RCC 7860 (cell line): ENCODE measurements at regions not wholly inside any gene's neighbourhood (a gene's known extent, or its start where the extent isn't known, plus 50 kb on each side); places are given as distances from the start of the nearest gene placed in this dataset.
"Not testable (repeated sequence)": the region's sequence is repeated elsewhere in the genome, so short reads cannot be mapped to it uniquely, and the experiment has no call there.

ENCODE experiments used
- DNase-seq: peaks from one replicate; pipeline ENCODE4 v3.0.0-alpha.2; 2015; ENCODE audit warnings: low spot score
- FAIRE-seq: peaks from 2 replicates; lab custom pipeline; 2012; peaks lifted over from hg19 to GRCh38; lab: Jason Lieb, UNC

- FAIRE-seq, result no peak
- DNase-seq, result no peak
These were observed 96.6 kb upstream of the PCED1B start for GRCh38 chr12:46982629-46983392.

GRCh38 chr12:46983393-46983793 lies 96.0 kb upstream of the PCED1B start:
- DNase-seq (no peak), FAIRE-seq (no peak)

- FAIRE-seq (no peak), DNase-seq (peak; percentile 33)
These were observed 95.2 kb upstream of the PCED1B start for GRCh38 chr12:46983959-46984841.

- DNase-seq (no peak), FAIRE-seq (no peak)
These were observed 93.6 kb upstream of the PCED1B start for GRCh38 chr12:46985816-46986215.

- not testable (repeated sequence) for DNase-seq, FAIRE-seq
These were observed 91.3 kb upstream of the PCED1B start for GRCh38 chr12:46988122-46988521.

- no peak for DNase-seq
- FAIRE-seq, result no peak
These were observed 89.2 kb upstream of the PCED1B start for GRCh38 chr12:46990211-46990610.

GRCh38 chr12:46992051-46992450 lies 87.4 kb upstream of the PCED1B start:
- DNase-seq, FAIRE-seq: not testable (repeated sequence)

GRCh38 chr12:46998811-46999368 lies 80.5 kb upstream of the PCED1B start:
- peak; percentile 77 for FAIRE-seq
- peak; percentile 63 for DNase-seq

GRCh38 chr12:47004634-47005033 lies 74.8 kb upstream of the PCED1B start:
- no peak for FAIRE-seq

GRCh38 chr12:47007048-47007447 lies 72.4 kb upstream of the PCED1B start:
- DNase-seq (no peak), FAIRE-seq (no peak)

More at GRCh38 chr12:47004634-47005033, 74.8 kb upstream of the PCED1B start:
- DNase-seq, result no peak

GRCh38 chr12:47012552-47012951 lies 66.9 kb upstream of the PCED1B start:
- DNase-seq, result no peak
- FAIRE-seq, result no peak

- FAIRE-seq, result peak; percentile 65
- peak; percentile 64 for DNase-seq
These were observed 64.9 kb upstream of the PCED1B start for GRCh38 chr12:47014474-47014873.

GRCh38 chr12:47015381-47015780 lies 64.0 kb upstream of the PCED1B start:
- FAIRE-seq (no peak), DNase-seq (no peak)

GRCh38 chr12:47017041-47017713 lies 62.2 kb upstream of the PCED1B start:
- FAIRE-seq, result no peak
- no peak for DNase-seq

GRCh38 chr12:47017901-47018475 lies 61.4 kb upstream of the PCED1B start:
- DNase-seq (no peak), FAIRE-seq (no peak)

- FAIRE-seq (no peak), DNase-seq (no peak)
These were observed 59.1 kb upstream of the PCED1B start for GRCh38 chr12:47020211-47020821.

GRCh38 chr12:47021298-47021697 lies 58.1 kb upstream of the PCED1B start:
- FAIRE-seq (peak; percentile 90), DNase-seq (peak; percentile 83)

GRCh38 chr12:47022296-47022695 lies 57.1 kb upstream of the PCED1B start:
- FAIRE-seq (peak; percentile 89), DNase-seq (peak; percentile 59)

GRCh38 chr12:47023311-47023710 lies 56.1 kb upstream of the PCED1B start:
- no peak for DNase-seq
- no peak for FAIRE-seq

- FAIRE-seq (no peak), DNase-seq (no peak)
These were observed 55.5 kb upstream of the PCED1B start for GRCh38 chr12:47023953-47024352.
